HG03097 (cell line): ENCODE measurements at regions not wholly inside any gene's neighbourhood (a gene's known extent, or its start where the extent isn't known, plus 50 kb on each side); places are given as distances from the start of the nearest gene placed in this dataset.
"Not testable (repeated sequence)": the region's sequence is repeated elsewhere in the genome, so short reads cannot be mapped to it uniquely, and the experiment has no call there.

Experiments used
- ATAC-seq: cut with Tn5 transposase; IDR thresholded peaks from one replicate; pipeline ENCODE4 v1.9.1; 2021; ENCODE audit not compliant: unreplicated experiment, low FRiP score

- no peak for ATAC-seq
Measured at GRCh38 chr10:3261921-3262320, 89.3 kb upstream of the PITRM1 start.

DNA sequence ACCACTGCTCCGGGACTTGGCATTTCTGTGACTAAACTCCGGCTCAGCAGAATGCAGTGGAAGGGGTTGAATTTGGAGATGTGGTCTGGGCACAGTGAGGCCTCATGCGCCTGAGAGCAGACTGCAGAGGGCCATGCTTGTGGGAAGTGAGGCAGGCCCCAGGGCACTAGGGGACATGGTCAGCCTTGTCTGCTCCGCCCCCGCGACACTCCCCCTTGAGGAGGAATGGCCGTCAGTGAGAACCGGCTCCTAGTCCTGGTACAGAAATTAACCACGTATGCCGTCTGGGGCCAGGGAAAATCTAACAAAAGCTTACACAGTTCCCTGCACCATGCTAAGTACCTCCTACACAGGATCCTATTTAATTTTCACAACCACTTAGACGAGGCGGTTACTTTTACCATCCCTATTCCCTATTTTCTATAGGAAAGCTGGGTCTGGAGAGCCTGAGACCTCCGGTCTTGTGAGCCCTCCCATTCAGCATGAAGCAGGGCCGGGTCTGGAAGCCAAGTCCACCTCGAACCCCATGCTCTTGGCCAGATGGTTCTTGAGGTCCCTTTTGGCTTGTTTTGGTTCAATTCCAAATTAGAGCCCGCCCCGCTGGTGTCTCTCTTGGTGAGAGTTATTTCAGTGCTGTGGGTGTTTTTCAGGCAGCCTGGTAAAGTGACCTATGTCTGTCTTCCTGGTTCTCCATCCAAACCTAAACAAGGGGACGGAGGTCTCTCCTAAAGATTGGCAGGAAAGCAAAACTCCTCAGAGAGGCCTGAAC, 87.7 kb upstream of the PITRM1 start:
- no peak for ATAC-seq

- ATAC-seq: no peak
Measured at GRCh38 chr10:3259499-3259898, 86.9 kb upstream of the PITRM1 start.

GRCh38 chr10:3258394-3258793, 85.8 kb upstream of the PITRM1 start:
- ATAC-seq: no peak

DNA sequence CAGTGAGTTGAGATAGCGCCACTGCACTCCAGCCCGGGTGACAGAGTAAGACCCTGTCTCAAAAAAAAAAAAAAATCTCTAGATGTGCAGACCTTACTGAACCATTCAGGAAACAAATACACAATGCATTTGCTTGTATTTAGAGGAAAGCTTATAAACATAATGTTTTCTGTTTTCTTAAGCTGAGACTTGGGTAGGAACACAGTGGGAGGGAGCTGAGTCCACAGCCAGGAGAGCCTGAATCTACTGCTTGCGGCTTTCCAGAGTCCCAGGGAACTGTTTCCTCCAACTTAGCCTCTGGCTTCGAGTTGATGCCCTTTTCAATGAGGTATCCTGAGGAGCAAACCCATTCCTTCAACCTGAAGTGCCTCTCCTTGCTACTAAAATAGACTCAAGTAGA, 83.0 kb upstream of the PITRM1 start:
- no peak for ATAC-seq

DNA sequence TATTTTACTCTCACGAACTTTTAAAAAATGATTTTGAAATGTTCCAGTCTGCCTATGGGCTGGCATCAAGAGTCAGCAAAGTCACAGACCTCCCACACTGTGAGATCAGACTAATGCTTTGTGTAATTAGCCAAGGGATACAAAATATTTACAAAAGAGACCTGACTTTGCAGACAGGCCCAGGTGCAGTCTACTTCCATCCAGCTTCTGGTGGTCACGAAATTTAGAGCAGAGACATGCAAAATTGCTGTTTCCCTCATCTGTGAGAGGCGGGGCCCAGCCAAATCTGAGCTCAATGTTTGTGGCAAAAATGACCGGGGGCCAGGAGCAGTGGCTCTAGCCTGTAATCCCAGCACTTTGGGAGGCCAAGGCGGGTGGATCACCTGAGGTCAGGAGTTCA, 82.5 kb upstream of the PITRM1 start:
- no peak for ATAC-seq

DNA sequence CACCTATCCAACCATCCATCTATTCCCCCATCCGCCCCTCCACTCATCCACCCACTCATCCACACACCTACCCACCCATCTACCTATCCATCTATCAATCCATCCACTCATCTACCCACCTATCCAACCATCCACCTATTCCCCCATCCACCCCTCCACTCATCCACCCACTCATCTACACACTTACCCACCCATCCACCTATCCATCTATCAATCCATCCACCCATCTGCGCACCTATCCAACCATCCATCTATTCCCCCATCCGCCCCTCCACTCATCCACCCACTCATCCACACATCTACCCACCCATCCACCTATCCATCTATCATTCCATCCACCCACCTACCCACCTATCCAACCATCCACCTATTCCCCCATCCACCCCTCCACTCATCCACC, 81.4 kb upstream of the PITRM1 start:
- ATAC-seq: not testable (repeated sequence)

DNA sequence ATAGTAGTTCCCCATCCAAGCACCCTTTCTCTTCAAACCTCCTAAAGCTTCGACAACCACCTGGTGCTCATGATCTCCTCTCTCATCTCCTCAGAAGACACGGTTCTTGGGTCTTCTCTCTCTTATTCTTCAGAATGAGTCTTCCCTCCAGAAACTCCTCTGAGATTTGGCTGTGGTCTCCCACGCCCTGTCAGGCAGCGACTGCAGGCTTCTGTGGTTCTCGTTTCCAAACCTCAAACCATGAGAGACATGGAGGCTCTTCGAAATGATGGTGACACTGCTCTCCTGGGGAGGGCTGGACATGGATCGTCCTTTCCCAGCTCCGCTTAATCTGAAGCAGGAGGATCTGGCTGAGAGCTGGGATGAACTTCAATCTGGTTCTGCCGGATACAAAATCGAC, 78.6 kb upstream of the PITRM1 start:
- no peak for ATAC-seq

DNA sequence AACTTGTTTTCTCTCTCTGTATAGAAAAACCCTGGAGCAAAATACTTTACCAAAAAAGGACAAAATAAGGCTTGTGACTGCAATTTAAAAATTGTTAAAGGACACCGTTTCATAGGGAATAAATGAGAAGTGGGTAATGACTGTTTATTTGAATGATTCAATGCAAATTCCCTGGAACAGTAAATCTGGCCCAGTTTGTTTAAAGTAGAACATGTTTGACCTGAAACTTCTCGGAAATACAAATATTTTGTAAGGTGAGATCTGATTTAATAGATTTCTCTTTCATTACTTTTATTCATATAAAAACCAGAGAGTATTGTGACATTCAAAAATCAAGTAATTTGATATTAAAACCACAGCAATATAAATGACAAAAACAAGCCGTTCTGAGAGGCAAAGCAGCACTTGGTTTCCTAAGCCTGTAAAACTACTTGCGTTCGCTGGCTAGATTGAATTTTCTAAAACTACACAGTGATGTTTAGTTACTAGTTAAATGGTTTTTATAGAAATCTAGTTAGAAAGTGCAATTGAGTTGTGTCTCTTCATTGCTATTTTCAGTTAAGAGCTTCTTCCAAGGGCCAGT, 76.8 kb upstream of the PITRM1 start:
- ATAC-seq: no peak

GRCh38 chr10:3248526-3249306, 76.1 kb upstream of the PITRM1 start:
- no peak for ATAC-seq

DNA sequence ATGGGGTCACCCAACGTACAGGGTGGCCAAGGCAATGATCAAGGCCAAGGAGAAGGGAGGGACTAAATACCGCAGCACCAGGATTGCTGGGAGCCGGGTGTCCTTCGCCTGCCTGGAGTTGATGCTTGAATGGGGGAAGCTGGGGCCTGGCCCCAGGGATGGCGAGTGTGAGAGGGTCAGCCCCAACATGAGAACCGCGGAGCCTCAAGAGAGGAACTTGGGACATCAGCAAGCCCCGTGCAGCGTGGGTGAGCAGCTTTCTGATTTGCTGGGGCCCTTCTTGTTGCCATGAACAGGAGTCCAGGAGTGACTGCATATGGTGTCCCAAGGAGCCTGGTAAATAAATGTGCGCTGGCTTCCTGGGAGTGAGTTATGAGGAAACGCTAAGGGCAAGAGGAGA, 72.8 kb upstream of the PITRM1 start:
- no peak for ATAC-seq

DNA sequence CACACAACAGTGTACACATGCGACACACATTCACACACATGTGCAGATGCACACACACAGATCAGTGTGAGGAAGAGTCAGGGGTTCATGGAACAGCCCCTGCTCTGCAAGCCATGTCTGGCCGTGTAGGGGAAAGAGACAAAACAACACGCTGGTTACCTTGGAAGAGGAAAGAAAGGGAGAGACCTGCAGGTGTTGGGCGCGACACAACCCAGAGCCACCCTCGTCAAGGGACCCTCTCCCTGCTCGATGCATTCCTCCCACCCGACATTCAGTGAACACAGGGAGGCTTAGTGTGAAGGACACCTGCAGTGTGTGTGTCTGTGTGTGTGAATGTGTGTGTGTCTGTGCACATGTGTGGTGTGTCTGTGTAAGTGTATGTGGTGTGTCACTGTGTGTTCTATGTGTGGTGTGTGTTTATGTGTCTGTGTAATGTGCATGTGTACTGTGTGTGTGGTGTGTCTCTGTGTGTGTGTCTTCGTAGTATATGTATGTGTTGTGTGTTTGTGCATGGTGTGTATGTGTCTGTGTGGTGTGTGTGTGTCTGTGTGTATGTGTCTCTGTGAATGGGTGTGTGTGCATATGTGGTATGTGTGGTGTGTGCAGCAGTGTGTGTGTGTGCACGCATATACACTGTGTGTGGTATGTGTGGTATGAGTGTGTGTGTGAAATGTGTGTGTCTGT, 69.5 kb upstream of the PITRM1 start:
- ATAC-seq: no peak

- no peak for ATAC-seq
Measured at GRCh38 chr10:3241274-3241921, 68.8 kb upstream of the PITRM1 start.

DNA sequence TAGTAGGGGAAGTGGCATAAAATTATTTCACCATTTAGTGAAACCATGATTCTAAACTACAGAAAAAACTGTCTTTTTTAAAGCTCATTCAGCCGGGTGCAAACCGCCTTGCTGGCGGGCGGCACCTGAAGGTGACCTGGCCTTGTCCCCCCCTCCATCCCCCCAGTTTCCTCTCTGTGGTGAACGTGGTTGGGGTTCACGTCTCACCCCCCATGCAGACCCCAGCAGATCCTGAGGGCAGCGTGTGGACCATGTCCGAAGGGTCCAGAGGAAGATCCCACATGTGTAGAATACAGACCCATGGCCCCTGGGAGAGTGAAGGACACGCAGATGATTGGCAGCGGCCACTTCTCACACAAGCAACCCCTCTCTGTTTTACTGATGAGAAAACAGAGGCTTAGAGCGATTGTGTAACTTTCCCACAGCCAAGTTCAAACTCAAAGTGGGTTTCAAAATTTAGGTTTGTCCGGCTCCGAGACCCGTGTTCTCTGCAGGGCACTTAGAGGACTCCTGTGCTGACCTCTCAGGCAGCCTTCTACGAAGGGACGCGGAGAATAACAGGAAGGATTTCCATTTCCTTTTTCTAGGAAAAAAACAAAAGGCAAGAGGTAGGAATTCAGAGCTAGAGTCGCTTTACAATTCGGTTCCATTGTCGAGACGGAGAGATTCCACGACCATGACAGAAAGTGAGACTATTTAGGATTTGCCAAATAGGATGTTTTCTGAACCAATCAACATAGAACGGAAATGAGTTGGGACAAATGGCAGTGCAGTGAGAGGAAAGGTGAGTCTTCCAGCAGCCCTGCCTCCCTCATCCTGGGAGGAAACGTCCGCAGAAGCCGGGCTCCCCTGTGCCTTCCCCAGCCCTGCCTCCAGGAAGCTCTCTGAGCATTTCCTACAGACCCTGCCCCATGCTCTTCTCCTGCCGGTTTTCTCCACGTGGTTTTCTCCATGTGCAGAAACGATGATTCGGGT, 67.6 kb upstream of the PITRM1 start:
- no peak for ATAC-seq

DNA sequence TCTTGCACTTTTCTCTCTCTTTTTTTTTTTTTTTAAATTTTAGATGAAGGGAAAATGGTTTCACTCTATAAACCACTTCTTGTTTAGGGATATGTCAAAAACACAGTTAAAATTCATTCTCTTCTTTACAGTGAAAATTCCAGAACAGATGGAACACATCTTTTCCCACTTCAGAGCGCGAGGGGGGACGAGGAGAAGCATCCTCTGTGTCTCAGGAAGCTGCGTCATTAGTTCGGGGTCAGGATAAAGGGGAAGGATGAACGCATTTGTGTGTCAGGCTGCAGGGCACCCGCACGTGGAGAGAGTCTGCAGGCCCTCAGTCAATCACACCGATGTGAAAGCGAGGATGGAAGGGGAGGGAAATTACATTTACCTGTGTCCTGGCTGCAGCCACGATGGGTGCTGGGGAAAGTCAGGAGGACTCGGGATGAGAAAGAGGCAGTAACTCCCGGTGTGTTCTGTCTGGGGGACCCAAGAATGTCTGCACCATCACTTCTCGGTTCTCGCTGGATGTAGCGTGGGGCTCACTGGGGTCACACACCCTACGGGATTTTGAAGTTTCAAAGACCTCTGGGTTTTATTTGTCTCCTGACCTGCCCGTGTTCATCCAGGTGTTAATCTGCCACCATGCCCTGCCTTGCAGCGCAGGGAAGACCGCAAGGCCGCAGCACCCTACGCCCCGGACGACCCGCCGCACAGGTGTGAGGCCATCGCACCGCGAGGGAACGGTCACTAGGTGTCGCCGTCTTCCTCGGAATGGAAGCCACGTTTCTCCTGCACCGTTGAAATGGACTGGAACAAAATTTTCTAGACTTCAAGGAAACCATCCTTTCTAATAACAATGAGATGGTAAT, 66.7 kb upstream of the PITRM1 start:
- ATAC-seq: peak; percentile 61

- no peak for ATAC-seq
Measured at GRCh38 chr10:3238115-3238871, 65.7 kb upstream of the PITRM1 start.

GRCh38 chr10:3237530-3237929, 64.9 kb upstream of the PITRM1 start:
- no peak for ATAC-seq
